Liver (tissue), 3 donors: ENCODE measurements at regions not wholly inside any gene's neighbourhood (a gene's known extent, or its start where the extent isn't known, plus 50 kb on each side); places are given as distances from the start of the nearest gene placed in this dataset.

Experiments
- EGR1 ChIP-seq, 2 donors: IDR thresholded peaks; 2 replicates each; pipeline ENCODE4 v1.6.1; 2016 to 2018; ENCODE audit warnings: antibody characterized with exemption in 2 of 2, low read depth in 2 of 2
- FOXA2 ChIP-seq: IDR thresholded peaks from 2 replicates; pipeline ENCODE4 v1.6.1; 2016; ENCODE audit warnings: antibody characterized with exemption
- GABPA ChIP-seq, 2 donors: IDR thresholded peaks in 1 of 2; conservative IDR thresholded peaks in 1 of 2; 2 replicates each; pipeline ENCODE4 v1.6.1; 2016; ENCODE audit warnings: antibody characterized with exemption in 2 of 2, mild to moderate bottlenecking in 1 of 2, moderate library complexity in 1 of 2
- HNF4A ChIP-seq, 2 donors: conservative IDR thresholded peaks; 2 replicates each; pipeline ENCODE4 v1.6.1; 2016; ENCODE audit warnings: antibody characterized with exemption in 2 of 2, mild to moderate bottlenecking in 2 of 2
- RAD21 ChIP-seq, 2 donors: IDR thresholded peaks; 2 replicates each; pipeline ENCODE4 v1.6.1; 2016; ENCODE audit warnings: antibody characterized with exemption in 2 of 2, mild to moderate bottlenecking in 2 of 2
- RXRA ChIP-seq, 2 donors: IDR thresholded peaks; 2 replicates each; pipeline ENCODE4 v1.6.1; 2017 to 2018; ENCODE audit warnings: antibody characterized with exemption in 2 of 2, mild to moderate bottlenecking in 1 of 2
- SP1 ChIP-seq: IDR thresholded peaks from 2 replicates; pipeline ENCODE4 v1.6.1; 2018; ENCODE audit warnings: antibody characterized with exemption, mild to moderate bottlenecking
- TAF1 ChIP-seq: conservative IDR thresholded peaks from 2 replicates; pipeline ENCODE4 v1.6.1; 2016; ENCODE audit warnings: antibody characterized with exemption, mild to moderate bottlenecking
- YY1 ChIP-seq: IDR thresholded peaks from 2 replicates; pipeline ENCODE4 v1.6.1; 2016; ENCODE audit warnings: antibody characterized with exemption, mild to moderate bottlenecking
- TF ChIP-seq, protein P1 (sequence below): fragments of 150-350 bp; IDR thresholded peaks from 2 replicates; pipeline ENCODE4 v1.5.1; 2017; ENCODE audit warnings: improper control_type of control experiment, low read depth, low read length; ENCODE audit not compliant: missing input control
- TF ChIP-seq, protein P2 (sequence below): IDR thresholded peaks from 2 replicates; pipeline ENCODE4 v1.6.1; 2016; ENCODE audit warnings: antibody characterized with exemption, mild to moderate bottlenecking
- TF ChIP-seq, protein P3 (sequence below): IDR thresholded peaks from 2 replicates; pipeline ENCODE4 v1.6.1; 2016; ENCODE audit warnings: antibody characterized with exemption
- TF ChIP-seq, protein P4 (sequence below): IDR thresholded peaks from 2 replicates; pipeline ENCODE4 v1.6.1; 2016; ENCODE audit warnings: antibody characterized with exemption
- TF ChIP-seq, protein P5 (sequence below): IDR thresholded peaks from 2 replicates; pipeline ENCODE4 v1.6.1; 2016; ENCODE audit warnings: antibody characterized with exemption
- donor health status: healthy.
- donor health status: healthy.

DNA sequence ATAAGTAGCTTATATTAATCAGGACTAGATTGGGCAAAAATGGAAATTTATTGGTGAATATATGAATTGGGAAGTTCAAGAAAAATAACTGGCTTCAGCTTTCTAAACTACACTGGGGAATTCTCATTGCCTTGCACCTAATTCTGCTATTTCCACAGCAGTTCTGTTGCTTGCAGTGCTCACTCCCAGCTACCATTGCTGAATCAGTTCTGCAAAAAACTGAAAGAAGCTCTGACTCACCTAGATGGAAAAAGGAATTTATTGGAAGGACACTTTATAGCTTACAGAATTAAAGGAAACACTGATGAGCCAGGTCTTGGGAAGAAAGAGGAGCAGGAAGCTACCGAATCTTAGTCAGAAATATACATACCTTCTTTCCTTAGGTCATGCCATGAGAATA is 60.3 kb upstream of the ACVR1 start:
- TF ChIP-seq, protein P1, sequence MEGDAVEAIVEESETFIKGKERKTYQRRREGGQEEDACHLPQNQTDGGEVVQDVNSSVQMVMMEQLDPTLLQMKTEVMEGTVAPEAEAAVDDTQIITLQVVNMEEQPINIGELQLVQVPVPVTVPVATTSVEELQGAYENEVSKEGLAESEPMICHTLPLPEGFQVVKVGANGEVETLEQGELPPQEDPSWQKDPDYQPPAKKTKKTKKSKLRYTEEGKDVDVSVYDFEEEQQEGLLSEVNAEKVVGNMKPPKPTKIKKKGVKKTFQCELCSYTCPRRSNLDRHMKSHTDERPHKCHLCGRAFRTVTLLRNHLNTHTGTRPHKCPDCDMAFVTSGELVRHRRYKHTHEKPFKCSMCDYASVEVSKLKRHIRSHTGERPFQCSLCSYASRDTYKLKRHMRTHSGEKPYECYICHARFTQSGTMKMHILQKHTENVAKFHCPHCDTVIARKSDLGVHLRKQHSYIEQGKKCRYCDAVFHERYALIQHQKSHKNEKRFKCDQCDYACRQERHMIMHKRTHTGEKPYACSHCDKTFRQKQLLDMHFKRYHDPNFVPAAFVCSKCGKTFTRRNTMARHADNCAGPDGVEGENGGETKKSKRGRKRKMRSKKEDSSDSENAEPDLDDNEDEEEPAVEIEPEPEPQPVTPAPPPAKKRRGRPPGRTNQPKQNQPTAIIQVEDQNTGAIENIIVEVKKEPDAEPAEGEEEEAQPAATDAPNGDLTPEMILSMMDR: no peak
- TF ChIP-seq SP1: no peak
- no peak for TF ChIP-seq HNF4A (conservative IDR thresholded peaks at IDR 0.05)
- no peak for TF ChIP-seq RAD21 (IDR thresholded peaks at IDR 0.05)
- TF ChIP-seq TAF1: no peak
- TF ChIP-seq, protein P2, sequence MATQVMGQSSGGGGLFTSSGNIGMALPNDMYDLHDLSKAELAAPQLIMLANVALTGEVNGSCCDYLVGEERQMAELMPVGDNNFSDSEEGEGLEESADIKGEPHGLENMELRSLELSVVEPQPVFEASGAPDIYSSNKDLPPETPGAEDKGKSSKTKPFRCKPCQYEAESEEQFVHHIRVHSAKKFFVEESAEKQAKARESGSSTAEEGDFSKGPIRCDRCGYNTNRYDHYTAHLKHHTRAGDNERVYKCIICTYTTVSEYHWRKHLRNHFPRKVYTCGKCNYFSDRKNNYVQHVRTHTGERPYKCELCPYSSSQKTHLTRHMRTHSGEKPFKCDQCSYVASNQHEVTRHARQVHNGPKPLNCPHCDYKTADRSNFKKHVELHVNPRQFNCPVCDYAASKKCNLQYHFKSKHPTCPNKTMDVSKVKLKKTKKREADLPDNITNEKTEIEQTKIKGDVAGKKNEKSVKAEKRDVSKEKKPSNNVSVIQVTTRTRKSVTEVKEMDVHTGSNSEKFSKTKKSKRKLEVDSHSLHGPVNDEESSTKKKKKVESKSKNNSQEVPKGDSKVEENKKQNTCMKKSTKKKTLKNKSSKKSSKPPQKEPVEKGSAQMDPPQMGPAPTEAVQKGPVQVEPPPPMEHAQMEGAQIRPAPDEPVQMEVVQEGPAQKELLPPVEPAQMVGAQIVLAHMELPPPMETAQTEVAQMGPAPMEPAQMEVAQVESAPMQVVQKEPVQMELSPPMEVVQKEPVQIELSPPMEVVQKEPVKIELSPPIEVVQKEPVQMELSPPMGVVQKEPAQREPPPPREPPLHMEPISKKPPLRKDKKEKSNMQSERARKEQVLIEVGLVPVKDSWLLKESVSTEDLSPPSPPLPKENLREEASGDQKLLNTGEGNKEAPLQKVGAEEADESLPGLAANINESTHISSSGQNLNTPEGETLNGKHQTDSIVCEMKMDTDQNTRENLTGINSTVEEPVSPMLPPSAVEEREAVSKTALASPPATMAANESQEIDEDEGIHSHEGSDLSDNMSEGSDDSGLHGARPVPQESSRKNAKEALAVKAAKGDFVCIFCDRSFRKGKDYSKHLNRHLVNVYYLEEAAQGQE: no peak
- TF ChIP-seq, protein P3, sequence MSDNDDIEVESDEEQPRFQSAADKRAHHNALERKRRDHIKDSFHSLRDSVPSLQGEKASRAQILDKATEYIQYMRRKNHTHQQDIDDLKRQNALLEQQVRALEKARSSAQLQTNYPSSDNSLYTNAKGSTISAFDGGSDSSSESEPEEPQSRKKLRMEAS: no peak
- TF ChIP-seq, protein P4, sequence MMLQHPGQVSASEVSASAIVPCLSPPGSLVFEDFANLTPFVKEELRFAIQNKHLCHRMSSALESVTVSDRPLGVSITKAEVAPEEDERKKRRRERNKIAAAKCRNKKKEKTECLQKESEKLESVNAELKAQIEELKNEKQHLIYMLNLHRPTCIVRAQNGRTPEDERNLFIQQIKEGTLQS: no peak
- TF ChIP-seq YY1: no peak
- TF ChIP-seq FOXA2: no peak
- TF ChIP-seq RXRA (IDR thresholded peaks at IDR 0.05): no peak
- TF ChIP-seq GABPA (IDR thresholded peaks at IDR 0.05 in 1 of 2, conservative IDR thresholded peaks at IDR 0.05 in 1 of 2): no peak
- TF ChIP-seq EGR1 (IDR thresholded peaks at IDR 0.05; ENCODE audit: low read depth in 2 of 2): no peak
- TF ChIP-seq, protein P5, sequence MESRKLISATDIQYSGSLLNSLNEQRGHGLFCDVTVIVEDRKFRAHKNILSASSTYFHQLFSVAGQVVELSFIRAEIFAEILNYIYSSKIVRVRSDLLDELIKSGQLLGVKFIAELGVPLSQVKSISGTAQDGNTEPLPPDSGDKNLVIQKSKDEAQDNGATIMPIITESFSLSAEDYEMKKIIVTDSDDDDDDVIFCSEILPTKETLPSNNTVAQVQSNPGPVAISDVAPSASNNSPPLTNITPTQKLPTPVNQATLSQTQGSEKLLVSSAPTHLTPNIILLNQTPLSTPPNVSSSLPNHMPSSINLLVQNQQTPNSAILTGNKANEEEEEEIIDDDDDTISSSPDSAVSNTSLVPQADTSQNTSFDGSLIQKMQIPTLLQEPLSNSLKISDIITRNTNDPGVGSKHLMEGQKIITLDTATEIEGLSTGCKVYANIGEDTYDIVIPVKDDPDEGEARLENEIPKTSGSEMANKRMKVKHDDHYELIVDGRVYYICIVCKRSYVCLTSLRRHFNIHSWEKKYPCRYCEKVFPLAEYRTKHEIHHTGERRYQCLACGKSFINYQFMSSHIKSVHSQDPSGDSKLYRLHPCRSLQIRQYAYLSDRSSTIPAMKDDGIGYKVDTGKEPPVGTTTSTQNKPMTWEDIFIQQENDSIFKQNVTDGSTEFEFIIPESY: no peak
